Left ventricle myocardium inferior (tissue), 1 donor: ENCODE measurements at regions not wholly inside any gene's neighbourhood (a gene's known extent, or its start where the extent isn't known, plus 50 kb on each side); places are given as distances from the start of the nearest gene placed in this dataset.

Experiments used
- DNase-seq: peaks from one replicate; pipeline ENCODE4 v3.0.0-alpha.2; 2020
- H3K27ac ChIP-seq: fragments of 200-600 bp; replicated peaks from 2 replicates; pipeline ENCODE4 v1.8.0; 2021
- H3K27me3 ChIP-seq: fragments of 200-600 bp; 2 replicates; pipeline ENCODE4 v1.8.0; 2021; ENCODE audit warnings: low read depth
- H3K36me3 ChIP-seq: fragments of 200-600 bp; 2 replicates; pipeline ENCODE4 v1.8.0; 2021
- H3K4me1 ChIP-seq: fragments of 200-600 bp; 2 replicates; pipeline ENCODE4 v1.8.0; 2021
- H3K4me3 ChIP-seq: fragments of 200-600 bp; 2 replicates; pipeline ENCODE4 v1.8.0; 2021; ENCODE audit warnings: mild to moderate bottlenecking, moderate library complexity
- H3K9me3 ChIP-seq: fragments of 200-600 bp; replicated peaks from 2 replicates; pipeline ENCODE4 v1.8.0; 2021
- CTCF ChIP-seq: fragments of 200-600 bp; IDR thresholded peaks from 2 replicates; pipeline ENCODE4 v1.8.0; 2021; ENCODE audit warnings: antibody characterized with exemption, mild to moderate bottlenecking, borderline replicate concordance
- intact Hi-C: fragments of 100-400 bp; cut with micrococcal nuclease; formaldehyde crosslinking; loops from one replicate; pipeline ENCODE4 v1.11.0; 2022
- donor health status: DM: no; HTN: yes; CAD: no; lungs with severe emphysema.

GRCh38 chr12:125247477-125247876, 182.2 kb downstream of the AACS start:
- TF ChIP-seq CTCF = no peak
- intact Hi-C loops = no loop called here
- DNase-seq = no peak
- Histone ChIP-seq H3K27me3 (peaks cover 72% of the 10 kb centered on the region), H3K27ac (no peak overlapping the region), H3K4me1 (no peaks in the 10 kb centered on the region), H3K36me3 (no peaks in the 10 kb centered on the region), H3K9me3 (no peaks in the 10 kb centered on the region), H3K4me3 (no peak overlapping the region)

- Histone ChIP-seq H3K27ac (no peak overlapping the region), H3K4me1 (no peaks in the 10 kb centered on the region), H3K36me3 (no peaks in the 10 kb centered on the region), H3K9me3 (no peaks in the 10 kb centered on the region), H3K27me3 (peaks cover 79% of the 10 kb centered on the region), H3K4me3 (no peak overlapping the region)
- intact Hi-C loops = no loop called here
- no peak for DNase-seq
- no peak for TF ChIP-seq CTCF
These were observed 184.0 kb downstream of the AACS start for GRCh38 chr12:125249066-125249824.

GRCh38 chr12:125249932-125250331, 184.7 kb downstream of the AACS start:
- Histone ChIP-seq H3K9me3 (no peaks in the 10 kb centered on the region), H3K27me3 (peaks cover 76% of the 10 kb centered on the region), H3K4me1 (no peaks in the 10 kb centered on the region), H3K4me3 (no peak overlapping the region), H3K36me3 (no peaks in the 10 kb centered on the region), H3K27ac (no peak overlapping the region)
- no peak for DNase-seq
- TF ChIP-seq CTCF = no peak
- intact Hi-C loops = no loop called here

GRCh38 chr12:125254236-125254635, 189.0 kb downstream of the AACS start:
- Histone ChIP-seq H3K9me3 (peaks cover 6% of the 10 kb centered on the region), H3K4me1 (no peaks in the 10 kb centered on the region), H3K4me3 (no peak overlapping the region), H3K36me3 (no peaks in the 10 kb centered on the region), H3K27ac (no peak overlapping the region), H3K27me3 (peaks cover 64% of the 10 kb centered on the region)
- DNase-seq = no peak
- TF ChIP-seq CTCF = no peak
- intact Hi-C loops = no loop called here

- DNase-seq = no peak
- Histone ChIP-seq H3K9me3 (peaks cover 6% of the 10 kb centered on the region), H3K27ac (no peak overlapping the region), H3K36me3 (no peaks in the 10 kb centered on the region), H3K27me3 (peaks cover 58% of the 10 kb centered on the region), H3K4me1 (no peaks in the 10 kb centered on the region), H3K4me3 (no peak overlapping the region)
- TF ChIP-seq CTCF = no peak
- intact Hi-C loops = no loop called here
These were observed 189.6 kb downstream of the AACS start for GRCh38 chr12:125254856-125255255.
